Stomach (tissue), 8 donors: ENCODE measurements at regions not wholly inside any gene's neighbourhood (a gene's known extent, or its start where the extent isn't known, plus 50 kb on each side); places are given as distances from the start of the nearest gene placed in this dataset.

ENCODE experiments used
- DNase-seq, 2 donors: peaks; one replicate each; pipeline versions ENCODE4 v3.0.0 to v3.0.0-alpha.2; 2013 to 2019
- H3K27ac ChIP-seq, 5 donors: fragments of 200-600 bp in 4 of 5; sonication (generic) in 4 of 5; one replicate each; pipeline ENCODE4 v1.5.1; 2013 to 2019; ENCODE audit warnings: mild to moderate bottlenecking in 1 of 5, moderate library complexity in 1 of 5
- H3K27me3 ChIP-seq, 3 donors: fragments of 200-600 bp; sonication (generic); one replicate each; pipeline ENCODE4 v1.5.1; 2017 to 2019; ENCODE audit warnings: mixed run types in 1 of 3
- H3K36me3 ChIP-seq, 4 donors: fragments of 200-600 bp; sonication (generic); 1 replicate in 3 of 4; 2 replicates in 1 of 4; pipeline ENCODE4 v1.5.1; 2016 to 2019
- H3K4me1 ChIP-seq, 4 donors: fragments of 200-600 bp; sonication (generic); one replicate each; pipeline ENCODE4 v1.5.1; 2016 to 2019
- H3K4me3 ChIP-seq, 4 donors: fragments of 200-600 bp; sonication (generic) in 3 of 4; one replicate each; pipeline ENCODE4 v1.5.1; 2016 to 2019; ENCODE audit warnings: mild to moderate bottlenecking in 1 of 4
- H3K9me3 ChIP-seq, 4 donors: fragments of 200-600 bp; sonication (generic); one replicate each; pipeline ENCODE4 v1.5.1; 2016 to 2019
- CTCF ChIP-seq, 7 experiments: fragments of 450-650 bp in 4 of 7; fragments of 200-600 bp in 3 of 7; sonication (generic) in 3 of 7; IDR thresholded peaks; one replicate each; pipeline ENCODE4 v1.5.1; 2016 to 2019; ENCODE audit warnings: antibody characterized with exemption in 7 of 7, control low read depth in 2 of 7, mild to moderate bottlenecking in 1 of 7
- EP300 ChIP-seq: sonication (generic); formaldehyde crosslinking; IDR thresholded peaks from one replicate; pipeline ENCODE4 v1.6.1; 2017; ENCODE audit warnings: antibody characterized with exemption
- POLR2A ChIP-seq, 4 donors: fragments of 450-650 bp; IDR thresholded peaks; one replicate each; pipeline ENCODE4 v1.6.1; 2016; ENCODE audit warnings: antibody characterized with exemption in 4 of 4, control low read depth in 2 of 4, mild to moderate bottlenecking in 1 of 4, moderate library complexity in 1 of 4
- POLR2AphosphoS5 ChIP-seq, 3 donors: sonication (generic); formaldehyde crosslinking; IDR thresholded peaks; one replicate each; pipeline ENCODE4 v1.6.1; 2016; ENCODE audit warnings: antibody characterized with exemption in 3 of 3
- WGBS, 5 donors: extraction: QIAGEN DNeasy Blood & Tissue Kit in 3 of 5; methylation state at CpG; one replicate each; pipeline versions ENCODE4 v1.1.5 to v1.1.7; 2013 to 2018; 5-methylcytosine and 5-hydroxymethylcytosine counted together
- intact Hi-C: fragments of 100-400 bp; cut with DNase I; formaldehyde crosslinking; loops from one replicate; pipeline ENCODE4 v1.15.1; 2023; ENCODE audit warnings: low total_unique reads
- donor health status: healthy with polysubstance abuse.
- donor health status: Bipolar disorder and iron deficiency.
- donor health status: healthy.

DNA sequence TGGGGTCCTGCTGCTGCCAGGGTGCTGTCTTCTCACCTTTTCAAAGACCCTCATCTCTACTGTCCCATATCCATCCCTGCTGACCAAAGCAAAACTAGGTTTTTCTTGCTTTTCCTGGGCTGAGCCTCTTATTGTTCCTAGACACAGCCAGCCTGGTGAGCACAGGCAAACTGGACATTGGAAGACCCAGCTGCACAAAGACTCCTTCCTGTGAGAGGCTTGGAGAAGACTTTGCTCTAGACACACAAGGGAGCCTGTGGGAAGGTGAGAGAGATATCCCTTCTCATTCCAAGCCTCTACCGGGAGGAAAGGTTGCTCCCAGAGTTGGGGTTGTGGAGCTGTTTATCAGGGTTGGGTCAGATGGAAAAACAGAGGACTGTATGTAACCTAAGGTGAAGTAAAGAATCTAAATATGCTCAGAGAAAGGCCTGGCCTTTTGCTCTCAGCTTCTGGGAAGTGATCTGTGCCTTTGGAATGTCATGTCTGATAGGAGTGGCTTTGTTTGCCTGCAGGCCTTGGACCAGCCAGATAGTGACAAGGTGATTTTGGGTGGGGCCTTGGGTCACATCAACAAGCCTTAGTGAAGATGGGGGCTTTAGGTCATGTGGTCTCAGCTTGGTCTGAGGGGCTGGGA is 87.6 kb upstream of the RUNX1 start:
- TF ChIP-seq EP300 (no peak), POLR2A (IDR thresholded peaks at IDR 0.05) (no peak), POLR2AphosphoS5 (IDR thresholded peaks at IDR 0.05) (peak in 1 of 3 donors; percentile 35), CTCF (IDR thresholded peaks at IDR 0.05) (no peak)
- no peaks in the 10 kb centered on the region for H3K27me3 ChIP-seq
- H3K4me1 ChIP-seq: peaks cover 0 to 19% (median 2%) of the 10 kb centered on the region in 4 donors
- no peak overlapping the region for H3K4me3 ChIP-seq
- H3K9me3 ChIP-seq: no peaks in the 10 kb centered on the region
- intact Hi-C loops: no loop called here
- 33 to 47% (median 37%) methylated on average over 1 of the region's 1 CpG for WGBS, 5 donors
- DNase-seq: peak; percentile 31 to 74
- H3K27ac ChIP-seq: peak overlapping the region in 2 of 5 donors; percentile 16 to 47
- no peaks in the 10 kb centered on the region for H3K36me3 ChIP-seq

DNA sequence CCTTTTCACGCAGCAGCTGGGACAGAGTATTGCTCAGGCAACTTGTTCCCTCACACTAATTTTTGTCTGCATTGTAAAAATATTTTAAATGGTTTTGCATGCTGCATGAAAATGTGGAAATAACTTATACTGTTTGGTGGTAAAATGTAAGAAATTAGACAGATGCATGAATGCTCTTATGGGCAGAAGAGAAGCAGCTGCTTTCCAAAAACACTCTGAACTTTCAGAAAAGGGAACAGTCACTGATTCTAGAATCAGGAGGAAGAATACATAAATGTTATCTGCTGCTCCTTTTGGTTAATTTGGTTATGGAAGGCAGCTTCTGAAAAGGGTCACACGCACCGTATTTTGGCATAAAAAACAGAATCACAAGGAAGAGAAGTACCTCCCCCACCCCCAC is 87.0 kb upstream of the RUNX1 start:
- H3K27ac ChIP-seq: peak overlapping the region in 1 of 5 donors; percentile 16
- WGBS, 5 donors: 79 to 91% (median 82%) methylated on average over 3 of the region's 3 CpGs
- peaks cover 0 to 19% (median 2%) of the 10 kb centered on the region in 4 donors for H3K4me1 ChIP-seq
- H3K27me3 ChIP-seq: no peaks in the 10 kb centered on the region
- H3K4me3 ChIP-seq: no peak overlapping the region
- no peaks in the 10 kb centered on the region for H3K9me3 ChIP-seq
- no peaks in the 10 kb centered on the region for H3K36me3 ChIP-seq
- TF ChIP-seq POLR2AphosphoS5 (IDR thresholded peaks at IDR 0.05): no peak
- TF ChIP-seq POLR2A (IDR thresholded peaks at IDR 0.05): no peak
- no peak for TF ChIP-seq EP300
- TF ChIP-seq CTCF (IDR thresholded peaks at IDR 0.05): no peak
- intact Hi-C loops: no loop called here
- no peak for DNase-seq

GRCh38 chr21:35135481-35135880 is 86.4 kb upstream of the RUNX1 start:
- no peaks in the 10 kb centered on the region for H3K36me3 ChIP-seq
- no peaks in the 10 kb centered on the region for H3K27me3 ChIP-seq
- no peak overlapping the region for H3K27ac ChIP-seq
- H3K4me1 ChIP-seq: peaks cover 0 to 19% (median 2%) of the 10 kb centered on the region in 4 donors
- 89 to 95% (median 91%) methylated on average over 7 of the region's 7 CpGs for WGBS, 5 donors
- TF ChIP-seq POLR2AphosphoS5 (IDR thresholded peaks at IDR 0.05) (no peak), CTCF (IDR thresholded peaks at IDR 0.05) (no peak), EP300 (no peak), POLR2A (IDR thresholded peaks at IDR 0.05) (no peak)
- no peak for DNase-seq
- no peak overlapping the region for H3K4me3 ChIP-seq
- H3K9me3 ChIP-seq: no peaks in the 10 kb centered on the region
- intact Hi-C loops: no loop called here

DNA sequence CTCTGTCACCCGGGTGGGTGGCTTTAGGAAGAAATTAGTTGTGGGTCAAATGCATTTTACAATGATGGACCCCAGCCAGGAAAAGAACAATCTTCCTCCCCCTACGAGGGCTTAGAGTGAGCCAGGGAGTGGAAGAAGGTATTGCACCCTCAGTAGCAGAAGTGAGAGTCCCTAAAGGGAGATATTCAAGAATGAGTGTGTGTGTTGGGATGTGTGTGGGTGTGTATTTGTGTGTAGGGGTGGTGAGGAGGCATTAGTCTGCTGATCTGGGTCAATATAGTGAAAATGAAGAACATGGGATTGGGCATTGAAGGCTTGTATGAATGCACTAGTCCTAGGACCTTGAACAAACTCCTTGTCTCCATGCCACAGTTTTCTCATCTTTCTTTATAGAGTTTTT is 85.2 kb upstream of the RUNX1 start:
- no peak overlapping the region for H3K27ac ChIP-seq
- TF ChIP-seq CTCF (IDR thresholded peaks at IDR 0.05): no peak
- TF ChIP-seq POLR2AphosphoS5 (IDR thresholded peaks at IDR 0.05): no peak
- 65 to 81% (median 80%) methylated on average over 2 of the region's 2 CpGs for WGBS, 5 donors
- H3K4me3 ChIP-seq: no peak overlapping the region
- H3K9me3 ChIP-seq: peaks cover 0 to 4% (median 0%) of the 10 kb centered on the region in 4 donors
- intact Hi-C loops: no loop called here
- H3K27me3 ChIP-seq: no peaks in the 10 kb centered on the region
- no peak for DNase-seq
- H3K4me1 ChIP-seq: peaks cover 0 to 19% (median 2%) of the 10 kb centered on the region in 4 donors
- H3K36me3 ChIP-seq: no peaks in the 10 kb centered on the region
